ENCODE measurements at regions not wholly inside any gene's neighbourhood (a gene's known extent, or its start where the extent isn't known, plus 50 kb on each side); places are given as distances from the start of the nearest gene placed in this dataset.
"Not testable (repeated sequence)": the region's sequence is repeated elsewhere in the genome, so short reads cannot be mapped to it uniquely, and the experiment has no call there.

- not testable (repeated sequence) for DNase-seq (ENCODE audit: low read depth)
Observed at GRCh38 chr17:20633268-20634059, 53.9 kb downstream of the CDRT15L2 start.

GRCh38 chr17:20640147-20640546, 60.6 kb downstream of the CDRT15L2 start:
- not testable (repeated sequence) for DNase-seq (ENCODE audit: low read depth)

- not testable (repeated sequence) for DNase-seq (ENCODE audit: low read depth)
Observed at GRCh38 chr17:20646661-20647272, 67.2 kb downstream of the CDRT15L2 start.

- DNase-seq (ENCODE audit: low read depth), result not testable (repeated sequence)
Observed at GRCh38 chr17:20649097-20649767, 69.7 kb downstream of the CDRT15L2 start.

- DNase-seq (ENCODE audit: low read depth), result not testable (repeated sequence)
Observed at GRCh38 chr17:20651022-20651421, 71.5 kb downstream of the CDRT15L2 start.

GRCh38 chr17:20651736-20652135, 72.2 kb downstream of the CDRT15L2 start:
- DNase-seq (ENCODE audit: low read depth), result not testable (repeated sequence)

GRCh38 chr17:20653391-20653790, 73.9 kb downstream of the CDRT15L2 start:
- not testable (repeated sequence) for DNase-seq (ENCODE audit: low read depth)

- not testable (repeated sequence) for DNase-seq (ENCODE audit: low read depth)
Observed at GRCh38 chr17:20654114-20654513, 74.6 kb downstream of the CDRT15L2 start.

- not testable (repeated sequence) for DNase-seq (ENCODE audit: low read depth)
Observed at GRCh38 chr17:20654575-20654974, 75.1 kb downstream of the CDRT15L2 start.

GRCh38 chr17:20665103-20665955, 85.8 kb downstream of the CDRT15L2 start:
- DNase-seq (ENCODE audit: low read depth), result not testable (repeated sequence)

- not testable (repeated sequence) for DNase-seq (ENCODE audit: low read depth)
Observed at GRCh38 chr17:20666689-20667088, 87.2 kb downstream of the CDRT15L2 start.

GRCh38 chr17:20667712-20668111, 88.2 kb downstream of the CDRT15L2 start:
- DNase-seq (ENCODE audit: low read depth), result not testable (repeated sequence)

- not testable (repeated sequence) for DNase-seq (ENCODE audit: low read depth)
Observed at GRCh38 chr17:20668316-20668715, 88.8 kb downstream of the CDRT15L2 start.

GRCh38 chr17:20668868-20669267, 89.3 kb downstream of the CDRT15L2 start:
- DNase-seq (ENCODE audit: low read depth), result not testable (repeated sequence)

GRCh38 chr17:20670506-20670905, 91.0 kb downstream of the CDRT15L2 start:
- DNase-seq (ENCODE audit: low read depth), result not testable (repeated sequence)

- not testable (repeated sequence) for DNase-seq (ENCODE audit: low read depth)
Observed at GRCh38 chr17:20674374-20674773, 94.8 kb downstream of the CDRT15L2 start.

- DNase-seq (ENCODE audit: low read depth), result not testable (repeated sequence)
Observed at GRCh38 chr17:20675707-20676106, 96.2 kb downstream of the CDRT15L2 start.

- DNase-seq (ENCODE audit: low read depth), result not testable (repeated sequence)
Observed at GRCh38 chr17:20676656-20677055, 97.1 kb downstream of the CDRT15L2 start.

- DNase-seq (ENCODE audit: low read depth), result not testable (repeated sequence)
Observed at GRCh38 chr17:20677469-20677868, 97.9 kb downstream of the CDRT15L2 start.

- DNase-seq (ENCODE audit: low read depth), result not testable (repeated sequence)
Observed at GRCh38 chr17:20678424-20678823, 98.9 kb downstream of the CDRT15L2 start.

Data from T-helper 22 cell (primary cell).